Kidney capillary endothelial cell (primary cell): ENCODE measurements at regions not wholly inside any gene's neighbourhood (a gene's known extent, or its start where the extent isn't known, plus 50 kb on each side); places are given as distances from the start of the nearest gene placed in this dataset.

Experiments used
- DNase-seq: peaks from one replicate; pipeline ENCODE4 v3.0.0-alpha.2; 2018; ENCODE audit warnings: low spot score

DNA sequence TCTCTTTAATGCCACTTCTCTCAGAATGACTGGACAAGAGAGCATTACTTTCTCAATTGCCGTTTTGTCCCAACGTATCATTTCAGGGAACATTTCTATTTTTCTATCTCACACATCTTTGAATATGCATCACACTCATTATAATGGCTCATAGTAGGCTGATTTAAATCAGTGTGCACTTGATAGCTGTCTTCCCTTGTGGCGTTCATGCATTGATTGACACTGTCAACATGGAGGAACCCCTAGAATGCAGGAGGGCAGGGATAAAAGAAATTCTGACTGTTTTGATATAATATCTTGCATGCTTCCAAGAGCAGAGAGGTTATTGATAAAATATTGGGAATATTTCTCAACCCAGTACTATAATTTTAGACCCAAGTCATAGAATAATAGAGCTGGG, 1528.9 kb upstream of the FLRT2 start:
- DNase-seq: no peak

DNA sequence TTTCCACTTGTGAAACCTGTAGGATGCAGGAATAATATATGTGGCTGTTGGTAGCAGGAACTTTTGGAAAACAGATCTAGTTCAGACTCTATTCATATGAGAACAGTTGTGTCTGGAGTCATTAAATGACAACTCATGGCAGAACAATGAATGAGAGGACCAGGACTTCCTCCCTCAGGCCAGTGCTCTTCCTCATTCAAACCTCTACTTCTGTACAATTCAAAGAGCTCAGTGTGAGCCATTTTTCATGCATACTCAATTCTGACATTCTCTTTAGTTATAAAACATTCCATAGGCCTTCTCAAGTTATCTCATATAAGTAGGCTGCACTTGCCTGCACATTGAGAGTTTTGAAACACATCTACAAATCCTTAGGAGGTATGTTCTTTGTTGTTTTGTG, 1526.6 kb upstream of the FLRT2 start:
- DNase-seq: peak; percentile 47

DNA sequence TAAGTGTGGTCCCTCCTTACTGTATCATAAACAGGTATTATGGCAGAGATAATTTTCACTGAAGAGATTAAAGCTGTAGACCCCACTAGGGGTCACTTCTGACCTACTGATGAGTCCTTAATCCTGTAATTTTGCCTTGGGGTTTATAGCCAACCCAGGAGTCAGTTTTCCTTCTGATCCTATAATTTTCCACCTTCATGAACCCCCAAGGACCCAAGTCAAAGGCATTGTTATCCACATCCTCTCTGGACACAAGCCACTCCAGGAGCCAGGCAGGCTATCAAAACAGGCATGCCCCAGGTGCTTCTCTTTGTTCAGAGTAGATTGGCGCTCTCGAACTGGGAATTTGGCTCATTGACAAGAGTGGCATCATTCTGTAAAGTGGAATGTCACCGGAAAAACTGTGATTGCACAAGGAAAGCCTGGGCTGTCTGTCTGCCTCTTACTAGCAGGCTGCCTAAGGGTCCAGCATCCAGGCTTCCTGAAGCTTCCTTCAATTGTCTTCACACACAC, 1523.2 kb upstream of the FLRT2 start:
- DNase-seq: peak; percentile 93

DNA sequence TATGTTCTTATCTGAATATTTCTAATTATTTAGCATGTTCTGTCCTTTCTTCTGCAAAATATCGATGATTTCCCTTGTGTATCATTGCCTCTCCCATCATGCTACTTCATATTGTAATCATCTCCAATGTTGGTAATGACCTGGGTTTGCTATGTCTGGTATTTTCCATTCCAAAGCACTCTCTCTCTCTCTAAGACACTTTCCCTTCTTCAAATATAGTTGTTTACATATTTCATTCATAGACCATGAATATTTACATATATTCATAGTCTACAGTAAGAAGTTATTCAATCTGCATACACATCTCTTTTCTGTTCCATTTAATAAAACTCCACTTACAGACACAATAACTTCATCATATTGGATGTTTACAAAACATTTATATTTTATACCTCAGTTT, 1516.5 kb upstream of the FLRT2 start:
- DNase-seq: no peak

DNA sequence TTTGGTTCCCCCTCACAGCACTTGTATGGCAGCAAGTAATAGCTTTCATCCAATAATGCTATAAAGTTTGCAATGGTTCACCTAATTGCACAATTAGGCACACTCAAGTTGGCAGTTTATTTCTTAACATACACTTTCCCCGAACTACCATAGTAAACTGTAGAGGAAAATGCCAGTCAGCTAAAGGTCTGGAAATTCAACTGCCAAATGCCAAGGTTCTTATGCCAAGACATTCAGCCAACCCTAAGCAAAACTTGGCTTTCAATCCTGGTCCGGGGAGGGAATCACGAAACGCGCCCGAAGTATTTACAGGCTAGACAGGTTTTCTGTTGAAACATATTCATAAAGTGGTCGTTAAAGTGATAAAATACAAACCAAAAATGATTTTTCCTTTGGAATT, 1512.4 kb upstream of the FLRT2 start:
- no peak for DNase-seq

DNA sequence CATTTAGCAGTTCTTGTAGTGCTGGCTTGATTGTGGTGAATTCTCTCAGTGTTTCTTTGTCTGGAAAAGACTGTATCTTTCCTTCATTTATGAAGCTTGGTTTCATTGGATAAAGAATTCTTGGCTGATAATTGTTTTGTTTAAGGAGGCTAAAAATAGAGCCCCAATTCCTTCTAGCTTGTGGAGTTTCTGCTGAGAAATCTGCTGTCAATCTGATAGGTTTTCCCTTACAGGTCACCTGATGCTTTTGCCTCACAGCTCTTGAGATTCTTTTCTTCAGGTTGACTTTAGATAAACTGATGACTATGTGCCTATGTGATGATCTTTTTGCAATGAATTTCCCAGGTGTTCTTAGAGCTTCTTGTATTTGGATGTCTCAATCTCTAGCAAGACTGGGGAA, 1508.5 kb upstream of the FLRT2 start:
- DNase-seq: no peak

DNA sequence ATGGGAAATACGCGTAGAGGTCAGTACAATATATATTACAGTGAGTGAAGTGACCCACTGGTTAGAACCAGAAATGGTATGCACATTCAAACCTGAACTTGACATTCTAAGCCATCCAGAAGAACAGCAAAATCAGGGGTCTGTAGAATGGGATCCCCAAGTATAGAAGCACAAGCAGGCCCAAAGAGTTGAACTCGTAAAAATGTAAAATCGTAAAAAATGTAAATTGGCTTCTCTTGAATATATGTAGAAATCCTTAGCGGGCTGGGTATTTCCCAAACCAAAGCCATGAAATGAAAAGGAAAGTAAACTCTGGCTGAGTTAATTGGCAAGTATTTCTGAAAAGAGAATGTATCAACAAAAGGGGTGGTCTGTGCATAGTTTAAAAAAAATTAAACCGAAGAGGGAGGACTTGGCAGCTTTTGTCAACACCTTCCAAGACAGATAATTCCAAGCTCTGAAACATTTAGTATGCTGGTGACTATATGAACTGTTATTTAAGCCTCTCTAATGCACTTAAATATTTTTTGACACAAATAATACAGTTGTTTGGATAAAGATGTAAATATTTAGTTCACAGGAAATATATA, 1505.6 kb upstream of the FLRT2 start:
- DNase-seq: no peak

DNA sequence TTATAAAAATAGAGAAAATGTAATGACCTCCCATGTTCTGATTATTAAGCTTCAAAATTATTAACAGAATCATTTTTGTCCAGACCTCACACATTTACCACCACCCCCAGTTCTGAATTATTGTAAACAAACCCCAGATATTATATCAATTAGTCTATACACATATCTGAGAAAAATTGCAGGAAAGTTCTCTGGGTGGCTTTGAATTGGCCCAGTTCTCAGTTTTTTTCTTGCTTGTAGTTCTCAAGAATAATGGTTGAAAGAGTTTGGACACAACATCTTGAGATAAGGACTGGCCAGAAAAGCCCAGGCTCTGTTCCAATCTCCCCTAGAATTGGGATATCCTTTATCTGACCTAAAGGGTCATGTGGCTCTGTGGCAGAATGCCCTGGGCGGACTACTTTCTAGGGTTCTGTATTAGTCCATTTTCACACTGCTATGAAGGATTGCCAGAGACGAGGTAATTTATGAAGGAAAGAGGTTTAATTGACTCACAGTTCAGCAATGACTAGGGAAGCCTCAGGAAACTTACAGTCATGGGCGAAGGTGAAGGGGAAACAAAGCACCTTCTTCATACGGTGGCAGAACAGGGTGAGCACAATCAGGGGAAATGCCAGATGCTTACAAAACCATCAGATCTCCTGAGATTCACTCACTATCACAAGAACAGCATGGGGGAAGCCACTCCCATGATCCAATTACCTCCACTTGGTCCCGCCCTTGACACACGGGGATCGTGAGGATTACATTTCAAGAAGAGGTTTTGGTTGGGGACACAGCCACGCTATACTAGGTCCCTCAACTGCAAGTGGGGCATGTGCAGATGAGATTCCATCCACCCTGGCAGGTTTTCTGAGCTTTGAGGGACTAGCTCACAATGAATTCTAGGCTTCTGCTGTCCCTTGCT, 1504.6 kb upstream of the FLRT2 start:
- no peak for DNase-seq

DNA sequence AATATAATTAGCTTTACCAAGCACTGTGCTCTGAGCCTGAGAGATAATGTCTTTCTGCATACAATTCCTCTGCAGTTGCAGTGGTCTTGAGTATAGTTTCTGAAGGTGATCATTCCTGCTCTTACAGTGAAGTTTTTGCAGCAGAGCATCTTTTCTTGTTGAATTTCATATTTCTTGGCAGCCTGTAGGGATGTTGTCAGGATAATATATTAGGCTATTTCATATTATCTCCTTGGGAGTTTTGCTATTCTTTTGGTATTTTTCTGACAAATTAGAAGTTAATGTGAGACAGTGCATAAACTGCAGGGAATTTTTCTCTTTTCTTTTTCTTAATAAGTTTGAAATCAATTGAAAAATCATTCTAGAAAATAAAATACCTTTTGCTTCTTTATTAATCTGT, 1502.6 kb upstream of the FLRT2 start:
- DNase-seq: no peak

DNA sequence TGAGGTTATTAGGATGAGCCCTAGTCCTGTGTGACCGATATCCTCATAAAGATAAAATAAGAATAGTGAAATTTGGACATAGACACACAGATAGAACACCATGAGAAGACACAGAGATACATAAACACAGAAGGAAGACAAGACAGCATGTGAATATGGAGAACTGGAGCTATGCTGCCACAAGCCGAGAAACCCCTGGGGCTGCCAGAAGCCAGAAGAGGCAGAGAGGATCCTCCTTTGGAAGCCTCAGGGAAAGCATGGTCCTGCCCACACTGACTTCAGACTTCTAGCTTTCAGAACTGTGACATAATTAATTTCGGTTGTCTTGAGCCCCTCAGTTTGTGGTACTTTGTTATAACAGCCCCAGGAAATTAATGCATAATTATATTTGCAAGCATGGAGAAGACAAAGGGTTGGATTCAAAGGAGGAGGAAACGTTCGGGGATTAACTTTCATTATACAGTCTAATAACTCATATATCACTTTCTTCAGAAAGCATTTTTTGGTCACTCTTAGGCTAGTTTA, 1501.8 kb upstream of the FLRT2 start:
- DNase-seq: no peak

DNA sequence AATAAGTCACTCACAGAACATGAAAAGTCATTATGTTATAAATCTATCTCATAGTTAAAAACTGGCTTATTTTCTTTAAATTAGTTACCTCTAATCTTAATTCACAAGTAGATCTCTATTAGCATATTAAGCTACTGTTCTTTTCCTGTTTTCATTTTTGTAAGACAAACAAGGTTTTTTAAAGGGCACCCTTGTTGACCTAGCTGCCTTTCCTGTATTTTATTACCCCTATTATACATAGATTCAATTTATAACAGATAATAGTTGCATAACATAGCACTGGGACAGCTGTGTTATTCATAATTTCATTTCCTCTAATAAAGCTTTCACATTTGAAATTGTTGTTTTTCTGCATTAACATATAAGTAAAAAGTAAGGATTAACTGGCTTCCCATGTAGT, 1500.7 kb upstream of the FLRT2 start:
- no peak for DNase-seq

DNA sequence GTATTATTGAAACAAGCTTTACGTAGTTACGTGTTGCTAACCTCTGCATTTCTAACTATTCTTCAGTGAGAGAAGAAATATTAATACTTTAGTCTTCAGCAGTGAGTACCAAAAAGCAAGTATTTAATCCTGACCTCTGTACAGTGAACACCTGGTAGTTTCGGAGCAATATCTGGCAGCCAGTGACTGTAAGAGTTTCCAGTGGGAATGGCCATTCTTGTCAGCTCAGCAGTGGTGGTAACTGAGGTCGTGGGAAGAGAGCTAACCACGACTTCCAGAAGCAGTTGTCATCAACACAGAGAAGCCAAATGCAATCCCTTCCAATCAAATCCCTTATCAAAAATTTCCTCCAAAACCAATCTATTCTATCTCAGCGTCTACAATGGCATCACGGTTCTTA, 1500.2 kb upstream of the FLRT2 start:
- no peak for DNase-seq

DNA sequence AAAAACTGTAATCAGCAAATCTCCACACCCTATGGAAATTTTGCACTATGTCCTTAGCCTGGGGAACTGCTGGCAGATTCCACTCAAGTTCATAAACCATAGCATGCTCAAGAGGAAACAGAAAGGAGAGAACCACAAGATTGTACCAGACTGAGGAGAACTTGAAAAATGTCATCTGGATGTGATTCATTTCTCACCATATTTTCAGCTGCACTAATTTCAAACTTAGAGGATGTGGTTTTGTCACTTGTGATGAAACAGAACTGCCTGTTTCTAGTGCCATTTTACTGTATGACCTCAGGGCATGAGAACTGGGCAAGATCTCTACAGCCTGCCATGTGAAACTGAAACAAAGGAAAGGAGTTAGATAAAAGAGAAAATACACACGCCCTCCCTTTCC, 1493.1 kb upstream of the FLRT2 start:
- DNase-seq: peak; percentile 3

DNA sequence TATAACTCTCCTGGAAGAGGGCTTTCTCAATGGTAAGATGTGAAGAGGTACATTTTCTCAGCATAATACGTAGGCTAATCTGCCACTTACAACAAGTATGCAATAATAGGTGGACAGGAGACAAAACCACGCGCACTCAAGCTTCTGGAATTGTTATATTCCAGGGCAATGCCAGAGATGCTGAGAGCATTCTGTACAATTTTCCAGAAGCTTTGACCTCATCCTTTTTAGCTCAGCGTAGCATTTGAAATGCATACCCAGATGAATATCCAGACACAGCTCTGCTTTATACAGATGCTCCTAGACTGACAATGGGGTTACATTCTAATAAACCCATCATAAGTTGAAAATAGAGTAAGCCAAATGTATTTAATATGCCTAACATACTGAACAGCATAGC, 1492.4 kb upstream of the FLRT2 start:
- DNase-seq: no peak

DNA sequence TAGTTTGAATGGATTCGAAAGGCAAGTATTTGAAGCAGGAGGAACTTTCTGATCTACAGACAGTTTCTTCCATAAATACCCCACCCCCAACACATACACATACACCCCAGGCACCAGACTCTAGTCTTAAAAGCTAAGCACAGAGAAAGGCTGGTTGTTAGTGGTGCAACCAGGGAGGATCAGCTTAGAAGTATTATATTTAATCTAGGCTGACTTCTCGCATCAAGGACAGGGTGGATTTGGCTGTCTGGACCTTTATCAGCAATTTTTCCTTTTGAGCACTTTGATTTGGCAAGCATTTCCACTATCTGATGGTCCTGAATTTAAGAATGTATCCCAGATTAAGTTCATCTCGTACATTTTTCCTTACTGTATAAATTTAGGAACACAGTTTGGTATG, 1489.8 kb upstream of the FLRT2 start:
- no peak for DNase-seq

DNA sequence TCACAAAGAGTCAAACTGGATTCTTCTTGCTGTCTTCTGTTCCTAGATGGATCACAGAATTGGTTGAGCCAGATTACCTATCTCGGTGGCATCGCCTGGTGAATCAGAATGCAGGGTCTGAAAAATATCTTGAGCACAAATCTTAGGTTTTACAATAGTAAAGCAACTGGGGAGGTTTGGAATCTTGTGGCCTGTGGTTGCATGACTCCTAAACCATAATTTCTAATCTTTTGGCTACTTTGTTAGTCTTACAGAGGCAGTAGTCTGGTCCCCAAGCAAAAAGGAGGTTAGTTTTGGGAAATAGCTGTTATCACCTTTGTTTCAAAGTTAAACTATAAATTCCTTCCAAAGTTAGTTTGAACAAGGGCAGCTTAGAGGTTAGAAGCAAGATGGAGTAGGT, 1488.5 kb upstream of the FLRT2 start:
- DNase-seq: no peak

DNA sequence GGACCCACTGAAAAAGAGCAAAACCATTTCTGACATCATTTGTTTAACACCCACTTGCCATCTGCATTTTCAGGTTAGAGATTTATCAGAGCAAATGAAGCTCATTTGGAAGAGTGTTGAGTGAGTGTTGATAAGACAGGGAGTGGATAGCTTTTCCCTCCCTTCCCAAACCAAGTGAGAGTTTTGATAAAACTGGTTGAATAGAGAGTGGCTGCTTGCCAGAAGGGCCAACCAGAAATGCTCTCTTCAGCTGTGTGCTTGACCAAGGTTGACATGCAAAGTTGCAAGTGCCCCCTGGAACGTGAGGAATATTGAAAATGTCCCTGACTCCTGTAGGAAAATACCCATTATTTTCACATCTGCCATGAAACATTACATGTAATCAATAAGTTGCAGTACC, 1487.0 kb upstream of the FLRT2 start:
- no peak for DNase-seq

DNA sequence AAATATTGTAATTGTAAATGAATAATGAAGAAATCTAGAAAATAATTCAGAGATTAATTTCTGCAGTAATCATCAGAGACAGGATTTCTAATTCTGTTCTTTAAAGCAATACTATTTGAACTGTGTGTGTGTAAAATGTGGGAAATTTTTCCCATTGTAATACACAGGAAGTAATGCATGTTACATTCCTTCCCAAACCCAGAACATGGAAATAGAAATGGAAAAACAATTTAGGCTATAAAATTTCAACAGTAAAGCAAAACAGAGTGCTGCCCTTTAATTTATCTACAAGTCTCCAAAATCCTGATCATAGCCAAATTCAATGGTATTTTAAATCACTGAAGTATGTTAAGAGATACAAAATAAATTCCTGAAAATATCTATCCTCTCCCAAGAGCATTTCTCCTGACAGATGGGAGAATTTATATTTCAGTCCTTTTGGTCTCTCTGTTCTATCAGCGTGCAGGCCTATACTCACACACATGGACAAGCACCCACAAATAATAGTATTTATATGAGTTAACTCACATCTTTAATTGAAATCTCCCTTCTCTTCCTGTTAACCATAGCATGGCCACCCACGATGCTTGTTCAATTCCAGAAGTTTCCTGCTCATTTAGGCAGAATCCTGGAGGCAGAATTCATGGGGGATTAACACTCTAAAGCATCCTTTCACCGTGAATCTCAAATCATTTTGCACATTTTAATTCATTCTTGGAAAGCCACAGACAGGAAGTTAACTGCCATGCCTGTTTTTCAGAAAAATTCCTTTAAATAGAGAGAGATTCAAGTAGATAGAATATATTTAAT, 1465.4 kb upstream of the FLRT2 start:
- peak; percentile 4 for DNase-seq

DNA sequence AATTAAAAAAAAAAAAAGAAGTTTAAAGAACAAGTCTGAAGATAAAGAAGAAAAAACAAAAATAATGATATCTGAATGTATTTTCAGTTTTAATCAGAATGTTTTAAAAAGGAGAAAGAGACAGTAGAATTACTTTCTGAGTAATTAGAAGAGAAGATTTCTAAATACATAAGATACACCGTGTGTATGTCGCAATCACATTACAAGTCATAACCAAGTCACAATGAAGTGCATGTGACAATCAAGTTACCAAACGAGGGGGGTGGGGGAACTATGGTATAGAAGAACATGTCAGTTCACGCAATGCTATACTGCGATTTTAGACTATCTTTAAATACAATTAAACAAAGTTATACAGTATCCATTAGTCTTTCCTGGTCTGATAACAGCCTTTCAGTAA, 1464.1 kb upstream of the FLRT2 start:
- DNase-seq: no peak

DNA sequence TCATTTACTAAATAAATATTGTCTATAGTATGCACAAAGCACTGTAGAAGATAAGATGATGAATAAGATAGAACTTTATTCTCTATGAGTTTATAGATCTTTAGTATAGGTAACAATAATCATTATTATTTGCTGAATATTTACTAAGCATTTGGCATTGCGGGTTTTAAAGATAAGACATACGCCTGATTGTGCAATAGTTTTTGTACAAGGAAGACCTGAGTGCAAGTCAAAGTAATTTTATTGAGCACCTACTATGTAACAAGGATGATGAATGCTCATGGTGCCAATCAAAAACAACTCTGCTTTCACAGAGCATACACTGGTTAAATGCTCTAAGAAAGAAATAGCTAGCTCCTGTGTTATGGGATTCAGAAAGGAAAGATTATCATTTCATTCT, 1461.7 kb upstream of the FLRT2 start:
- DNase-seq: no peak

DNA sequence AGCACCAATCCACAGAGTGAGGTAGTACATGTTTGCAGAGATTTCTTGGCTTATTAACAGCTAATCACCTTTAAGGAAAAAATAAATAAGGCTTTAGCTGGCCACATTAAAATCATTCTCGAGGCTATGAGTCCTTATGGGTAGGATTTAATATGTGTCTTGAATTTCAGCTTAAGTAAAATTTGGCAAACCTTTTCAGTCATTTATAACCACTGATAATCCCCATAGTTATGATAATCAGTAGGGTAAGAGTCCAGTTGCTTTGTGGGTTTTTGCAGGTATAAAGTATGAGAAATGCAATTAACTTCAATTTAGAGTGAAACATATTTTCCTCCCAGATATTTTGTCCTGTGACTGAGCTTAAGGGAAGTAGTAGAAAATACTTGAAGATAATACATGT, 1458.9 kb upstream of the FLRT2 start:
- DNase-seq: no peak

DNA sequence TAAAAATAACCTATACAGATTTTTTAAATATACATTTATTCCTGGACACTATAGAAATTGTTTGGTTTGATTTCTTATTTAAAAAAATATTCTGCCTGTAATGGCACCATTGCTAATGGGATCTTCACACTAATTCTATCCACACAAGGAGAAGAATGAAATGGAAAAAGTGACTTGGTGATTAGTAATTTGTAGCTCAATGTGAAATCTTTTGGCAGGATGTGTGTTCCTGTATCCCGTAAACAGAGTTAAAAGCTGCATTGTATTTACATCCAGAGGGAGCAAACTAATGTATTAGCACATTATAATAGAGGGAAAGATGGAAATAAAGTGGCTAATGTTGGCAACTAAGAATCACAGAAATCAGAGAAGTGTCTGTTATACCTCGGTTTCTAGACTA, 1455.3 kb upstream of the FLRT2 start:
- DNase-seq: no peak

DNA sequence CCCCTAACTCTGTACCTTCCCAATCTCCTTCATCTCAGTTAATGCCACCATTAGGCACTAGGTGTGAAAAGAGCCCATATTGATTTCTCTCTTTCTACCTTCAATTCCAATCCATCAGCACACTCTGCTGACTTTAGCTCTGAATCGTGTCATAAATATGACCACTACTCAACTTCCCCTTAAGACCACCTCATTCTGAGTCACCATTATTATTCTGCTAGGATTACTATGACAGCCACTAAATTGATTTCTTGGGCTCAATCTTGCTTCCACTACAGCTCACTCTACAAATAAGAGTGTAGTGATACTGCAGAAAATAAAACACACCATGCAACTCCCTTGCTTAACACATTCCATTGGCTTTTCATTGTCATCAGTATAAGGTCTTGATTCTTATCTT, 1449.0 kb upstream of the FLRT2 start:
- peak; percentile 6 for DNase-seq
